Large intestine (tissue), 3 donors: ENCODE measurements at regions not wholly inside any gene's neighbourhood (a gene's known extent, or its start where the extent isn't known, plus 50 kb on each side); places are given as distances from the start of the nearest gene placed in this dataset.

Experiments
- DNase-seq, 2 donors: peaks; one replicate each; pipeline versions ENCODE4 v3.0.0 to v3.0.0-alpha.2; 2013
- H3K27ac ChIP-seq: one replicate; pipeline ENCODE4 v1.5.1; 2013; ENCODE audit warnings: low read length
- H3K27me3 ChIP-seq: 2 replicates; pipeline ENCODE4 v1.6.1; 2013; ENCODE audit warnings: low read length; ENCODE audit not compliant: control insufficient read depth, insufficient read depth
- H3K36me3 ChIP-seq: 2 replicates; pipeline ENCODE4 v1.6.1; 2013; ENCODE audit warnings: low read length; ENCODE audit not compliant: control insufficient read depth, insufficient read depth
- H3K4me1 ChIP-seq: one replicate; pipeline ENCODE4 v1.6.1; 2013; ENCODE audit warnings: low read length; ENCODE audit not compliant: control insufficient read depth, insufficient read depth
- H3K4me3 ChIP-seq: one replicate; pipeline ENCODE4 v1.5.1; 2013; ENCODE audit warnings: low read length
- H3K9me3 ChIP-seq: one replicate; pipeline ENCODE4 v1.6.1; 2013; ENCODE audit warnings: mild to moderate bottlenecking, low read depth, low read length, moderate library complexity; ENCODE audit not compliant: control insufficient read depth
- WGBS: methylation state at CpG from one replicate; pipeline ENCODE4 v1.1.5; 2013; ENCODE audit warnings: low lambda C conversion rate; ENCODE audit not compliant: insufficient coverage; 5-methylcytosine and 5-hydroxymethylcytosine counted together

DNA sequence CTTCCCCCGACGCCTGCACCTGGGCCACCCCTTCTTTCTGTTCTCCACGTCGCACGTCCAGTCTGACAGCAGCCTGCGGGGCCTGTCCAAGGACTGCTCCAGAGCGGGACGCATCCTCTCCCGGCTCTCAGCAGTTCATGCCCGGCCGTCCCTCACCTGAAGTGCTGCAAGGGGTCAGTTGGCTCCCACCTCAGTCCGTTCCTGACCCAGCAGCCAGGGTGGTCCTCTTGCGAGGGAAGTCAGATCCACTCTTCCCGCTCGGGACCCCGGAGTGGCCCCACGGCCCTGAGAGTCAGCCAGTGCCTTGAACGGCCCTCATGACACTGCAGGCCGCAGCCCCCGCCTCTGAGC, 249.7 kb upstream of the IRX4 start:
- no CpG with 5 or more reads among the region's 20 CpGs for WGBS
- H3K27ac ChIP-seq: no peak overlapping the region

DNA sequence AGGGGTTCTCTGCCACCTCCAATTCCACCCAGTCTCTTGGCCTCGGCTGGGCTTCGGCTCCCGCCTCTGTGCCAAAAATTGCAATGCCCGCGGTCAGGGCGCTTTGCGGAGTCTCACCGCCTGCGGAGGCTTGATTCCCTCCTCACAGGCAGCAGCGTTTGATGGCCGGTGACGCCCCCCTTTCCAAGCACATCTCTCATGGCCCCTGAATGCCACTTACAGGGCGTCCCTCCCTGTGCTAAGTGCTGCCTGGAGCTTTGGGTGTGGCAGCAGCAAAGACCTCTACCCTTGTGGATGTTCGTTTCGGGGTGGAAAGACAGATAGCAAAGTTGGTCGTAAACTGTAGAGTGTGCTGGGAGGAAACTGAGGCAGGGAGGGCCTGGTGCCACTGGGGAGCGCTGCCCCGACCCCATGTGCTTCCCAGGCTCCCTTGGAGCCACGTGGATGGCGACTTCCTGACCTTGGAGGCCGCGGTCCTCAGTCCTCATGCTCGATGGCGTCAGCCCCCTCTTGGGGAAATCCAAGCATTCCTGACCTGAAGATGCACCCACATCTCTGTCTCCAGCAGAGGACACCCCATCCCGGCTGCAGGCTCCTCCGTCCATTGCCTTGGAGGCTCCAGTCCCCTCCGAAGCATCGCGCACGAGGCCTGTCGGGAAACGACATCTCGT, 249.2 kb upstream of the IRX4 start:
- Histone ChIP-seq H3K4me1 (no peaks in the 10 kb centered on the region), H3K36me3 (no peaks in the 10 kb centered on the region), H3K9me3 (no peaks in the 10 kb centered on the region), H3K4me3 (no peak overlapping the region), H3K27me3 (no peaks in the 10 kb centered on the region), H3K27ac (no peak overlapping the region)
- no CpG with 5 or more reads among the region's 33 CpGs for WGBS
- no peak for DNase-seq

More for the DNA sequence above, 249.7 kb upstream of the IRX4 start:
- Histone ChIP-seq H3K36me3 (no peaks in the 10 kb centered on the region), H3K4me1 (no peaks in the 10 kb centered on the region), H3K4me3 (no peak overlapping the region), H3K27me3 (no peaks in the 10 kb centered on the region), H3K9me3 (no peaks in the 10 kb centered on the region)
- no peak for DNase-seq

DNA sequence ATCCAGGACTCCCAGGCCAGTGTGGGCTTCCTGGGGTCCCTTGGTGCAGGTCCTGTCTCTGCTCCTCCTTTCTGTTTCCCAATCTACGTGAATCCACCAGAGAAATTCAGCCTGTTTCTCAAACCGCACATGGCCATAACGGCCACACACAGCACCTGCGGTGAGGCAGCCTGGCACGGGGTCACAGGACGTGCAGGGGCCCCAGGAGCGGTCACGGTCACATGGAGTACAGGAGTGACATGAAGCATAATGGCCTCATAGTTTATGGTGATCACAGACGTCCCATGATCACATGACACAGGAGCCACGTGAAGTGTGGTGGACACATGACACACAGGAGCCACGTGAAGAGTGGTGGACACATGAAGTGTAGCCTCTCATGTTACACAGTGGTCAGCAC, 248.5 kb upstream of the IRX4 start:
- Histone ChIP-seq H3K4me1 (no peaks in the 10 kb centered on the region), H3K4me3 (no peak overlapping the region), H3K27me3 (no peaks in the 10 kb centered on the region), H3K27ac (no peak overlapping the region), H3K9me3 (no peaks in the 10 kb centered on the region), H3K36me3 (no peaks in the 10 kb centered on the region)
- no CpG with 5 or more reads among the region's 11 CpGs for WGBS
- DNase-seq: no peak

DNA sequence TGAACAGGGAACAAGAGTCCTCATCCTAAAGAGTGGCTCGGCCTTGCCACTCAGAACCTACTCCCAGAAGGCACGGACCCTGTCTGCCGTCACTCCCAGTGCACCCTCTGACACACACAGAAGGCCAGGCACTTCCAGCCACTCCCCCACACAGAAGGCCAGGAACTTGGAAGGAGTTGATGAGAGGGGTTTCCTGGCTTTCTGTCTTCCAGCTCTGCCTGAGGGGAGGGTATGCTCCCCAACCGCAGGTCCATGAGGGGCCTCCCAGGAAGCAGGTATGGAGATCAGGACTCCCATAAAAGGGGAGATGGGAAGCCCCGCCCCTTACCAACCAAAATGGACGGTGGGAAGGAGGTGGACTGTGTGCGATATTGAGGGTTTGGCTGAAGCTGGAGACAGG, 247.6 kb upstream of the IRX4 start:
- no peaks in the 10 kb centered on the region for H3K9me3 ChIP-seq
- WGBS: no CpG with 5 or more reads among the region's 7 CpGs
- H3K4me3 ChIP-seq: no peak overlapping the region
- no peaks in the 10 kb centered on the region for H3K36me3 ChIP-seq
- no peak for DNase-seq
- H3K27ac ChIP-seq: no peak overlapping the region
- no peaks in the 10 kb centered on the region for H3K27me3 ChIP-seq
- H3K4me1 ChIP-seq: no peaks in the 10 kb centered on the region

DNA sequence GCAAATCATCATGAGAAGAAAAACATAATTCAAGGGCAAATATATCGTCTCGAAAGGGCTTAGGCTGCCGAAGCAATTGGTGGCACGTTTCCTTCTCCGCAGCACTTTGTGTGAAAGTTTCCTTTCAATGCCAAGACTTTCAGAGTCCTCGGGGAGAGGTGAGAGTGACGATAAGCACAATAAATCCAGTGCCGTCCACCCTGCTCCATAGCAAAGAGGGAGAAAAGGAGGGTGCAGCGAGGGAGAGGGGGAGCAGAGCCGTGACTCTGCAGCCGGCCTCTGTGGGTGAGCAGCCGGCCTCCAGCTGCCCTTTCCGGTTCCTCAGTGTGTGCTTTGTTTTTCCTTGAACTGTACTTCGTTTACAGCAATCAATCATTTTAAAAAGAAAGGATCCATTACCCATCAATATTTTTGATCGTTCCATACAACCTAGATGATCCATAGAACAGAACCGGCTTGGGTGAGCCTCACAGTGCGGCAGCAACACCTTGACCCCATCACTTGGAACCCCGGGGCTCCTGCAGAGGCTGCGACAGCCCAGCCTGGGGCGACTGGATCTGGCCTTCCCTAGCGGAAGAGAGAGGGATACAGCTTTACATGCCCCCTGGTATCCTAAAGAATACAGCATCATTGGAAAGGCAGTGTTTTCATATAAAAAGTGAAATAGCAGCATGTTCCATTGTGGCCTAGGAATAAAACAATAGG, 247.0 kb upstream of the IRX4 start:
- Histone ChIP-seq H3K27ac (no peak overlapping the region), H3K9me3 (no peaks in the 10 kb centered on the region), H3K4me3 (no peak overlapping the region), H3K36me3 (no peaks in the 10 kb centered on the region), H3K4me1 (no peaks in the 10 kb centered on the region), H3K27me3 (no peaks in the 10 kb centered on the region)
- DNase-seq: no peak
- 60% methylated on average over 4 of the region's 21 CpGs for WGBS

DNA sequence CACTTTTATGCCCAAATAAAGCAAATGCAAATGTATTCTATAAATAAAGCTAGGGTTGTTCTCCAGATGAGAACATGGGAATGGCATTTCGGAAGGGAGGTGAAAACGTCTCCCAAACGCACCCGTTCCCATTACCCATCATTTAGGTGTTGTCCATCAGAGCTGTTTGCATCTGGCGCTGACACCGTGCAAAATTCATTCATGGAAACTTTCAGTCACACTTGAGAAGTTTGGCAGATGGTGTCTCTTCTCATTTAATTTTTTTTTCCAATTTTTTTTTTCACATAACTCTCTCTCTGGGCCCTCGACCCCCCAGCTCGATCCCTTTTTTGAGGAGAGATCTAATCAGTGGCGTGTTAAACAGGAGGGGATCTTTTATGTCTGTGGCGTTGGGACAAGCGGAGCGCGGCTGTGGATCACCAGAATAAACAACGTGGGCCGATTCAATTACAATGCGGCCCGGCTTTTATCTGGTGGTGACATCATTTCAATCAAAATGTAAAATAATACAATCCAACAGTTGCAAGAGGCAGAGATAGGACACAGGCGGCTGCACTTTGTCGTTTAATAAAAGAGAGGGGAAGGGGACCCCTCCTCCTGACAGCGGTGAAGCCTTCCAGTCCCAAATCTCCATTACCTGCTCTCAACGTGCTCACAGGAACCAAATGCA, 246.1 kb upstream of the IRX4 start:
- WGBS: 63% methylated on average over 2 of the region's 21 CpGs
- Histone ChIP-seq H3K4me1 (no peaks in the 10 kb centered on the region), H3K9me3 (no peaks in the 10 kb centered on the region), H3K36me3 (no peaks in the 10 kb centered on the region), H3K27me3 (no peaks in the 10 kb centered on the region), H3K27ac (no peak overlapping the region), H3K4me3 (no peak overlapping the region)
- no peak for DNase-seq

DNA sequence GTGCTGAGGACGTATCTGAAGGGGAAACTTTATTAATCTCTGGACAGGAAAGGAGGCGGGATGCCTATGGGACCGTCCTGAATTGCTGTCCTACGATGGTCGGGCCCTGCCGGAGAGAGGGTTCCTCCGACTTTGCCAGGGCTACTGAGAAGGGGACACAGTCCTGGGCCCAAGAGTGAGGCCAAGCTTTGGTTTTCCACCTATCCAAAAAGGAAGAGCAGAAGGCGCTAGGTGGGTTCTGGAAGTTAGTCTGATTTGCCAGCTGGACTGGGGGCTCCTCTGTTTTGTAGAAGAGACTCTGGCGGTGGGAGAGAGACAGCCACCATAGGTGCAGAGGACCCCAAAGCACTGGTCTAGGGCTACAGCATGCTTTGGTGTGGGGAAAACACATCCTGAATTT, 243.8 kb upstream of the IRX4 start:
- no peak overlapping the region for H3K4me3 ChIP-seq
- 93% methylated on average over 3 of the region's 9 CpGs for WGBS
- DNase-seq: no peak
- H3K27ac ChIP-seq: no peak overlapping the region
- no peaks in the 10 kb centered on the region for H3K36me3 ChIP-seq
- H3K9me3 ChIP-seq: no peaks in the 10 kb centered on the region
- no peaks in the 10 kb centered on the region for H3K4me1 ChIP-seq
- H3K27me3 ChIP-seq: no peaks in the 10 kb centered on the region

DNA sequence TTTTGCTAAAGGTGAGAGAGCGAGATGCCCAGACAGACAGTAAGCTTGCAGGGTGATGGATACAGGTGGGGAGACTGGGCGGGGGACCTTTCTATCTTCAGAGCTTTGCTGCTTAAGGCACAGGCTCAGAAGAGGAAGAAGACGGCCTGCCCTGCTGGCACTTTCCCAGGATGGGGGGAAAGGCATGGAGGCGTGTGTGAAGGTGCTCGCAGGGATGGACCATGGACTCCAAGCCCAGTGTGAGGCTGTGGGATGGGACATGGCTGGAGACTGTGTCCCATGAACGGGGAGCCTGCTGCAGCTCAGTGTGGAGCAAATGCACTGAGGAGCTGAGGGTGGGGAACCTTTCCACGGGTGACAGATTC, 243.2 kb upstream of the IRX4 start:
- Histone ChIP-seq H3K27me3 (no peaks in the 10 kb centered on the region), H3K36me3 (no peaks in the 10 kb centered on the region), H3K4me1 (no peaks in the 10 kb centered on the region), H3K4me3 (no peak overlapping the region), H3K27ac (no peak overlapping the region), H3K9me3 (no peaks in the 10 kb centered on the region)
- WGBS: no CpG with 5 or more reads among the region's 7 CpGs
- no peak for DNase-seq

DNA sequence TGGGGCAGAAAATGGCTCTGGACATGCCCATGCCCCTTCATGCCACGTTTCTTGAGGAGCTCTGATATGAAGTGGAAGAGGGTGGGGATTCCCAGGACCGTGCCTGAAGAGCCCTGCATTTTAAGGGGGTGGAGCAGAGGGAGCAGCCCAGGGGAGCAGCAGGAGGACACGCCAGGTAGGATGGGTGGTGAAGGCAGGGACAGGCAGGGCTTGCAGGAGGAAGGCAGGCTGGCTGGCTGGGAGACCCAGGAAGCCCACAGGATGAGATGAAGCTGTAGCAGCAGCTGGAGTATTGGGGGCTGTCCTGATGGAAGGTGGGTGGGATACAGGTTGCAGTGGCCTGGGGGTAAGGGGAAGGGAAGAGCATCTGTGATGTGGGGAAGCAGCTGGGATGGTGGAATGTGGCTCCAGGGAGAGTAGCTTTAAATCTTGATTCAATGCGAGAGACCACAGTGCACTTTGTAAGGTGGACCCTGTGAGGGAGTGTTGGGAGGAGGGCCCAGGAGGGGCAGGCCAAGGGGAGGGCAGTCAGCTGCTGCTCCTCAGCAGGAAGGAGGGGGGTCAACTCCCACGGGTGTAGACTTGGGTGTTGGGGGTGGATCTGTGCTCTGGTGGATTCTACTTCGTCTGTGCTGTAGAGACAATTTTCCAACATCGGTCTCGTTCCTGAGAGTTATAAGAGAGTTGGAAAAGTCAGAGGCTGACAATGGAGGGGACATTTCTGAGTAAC, 242.6 kb upstream of the IRX4 start:
- no peak overlapping the region for H3K4me3 ChIP-seq
- no peaks in the 10 kb centered on the region for H3K4me1 ChIP-seq
- no peaks in the 10 kb centered on the region for H3K27me3 ChIP-seq
- H3K9me3 ChIP-seq: no peaks in the 10 kb centered on the region
- no CpG with 5 or more reads among the region's 8 CpGs for WGBS
- no peaks in the 10 kb centered on the region for H3K36me3 ChIP-seq
- no peak overlapping the region for H3K27ac ChIP-seq
- DNase-seq: no peak

DNA sequence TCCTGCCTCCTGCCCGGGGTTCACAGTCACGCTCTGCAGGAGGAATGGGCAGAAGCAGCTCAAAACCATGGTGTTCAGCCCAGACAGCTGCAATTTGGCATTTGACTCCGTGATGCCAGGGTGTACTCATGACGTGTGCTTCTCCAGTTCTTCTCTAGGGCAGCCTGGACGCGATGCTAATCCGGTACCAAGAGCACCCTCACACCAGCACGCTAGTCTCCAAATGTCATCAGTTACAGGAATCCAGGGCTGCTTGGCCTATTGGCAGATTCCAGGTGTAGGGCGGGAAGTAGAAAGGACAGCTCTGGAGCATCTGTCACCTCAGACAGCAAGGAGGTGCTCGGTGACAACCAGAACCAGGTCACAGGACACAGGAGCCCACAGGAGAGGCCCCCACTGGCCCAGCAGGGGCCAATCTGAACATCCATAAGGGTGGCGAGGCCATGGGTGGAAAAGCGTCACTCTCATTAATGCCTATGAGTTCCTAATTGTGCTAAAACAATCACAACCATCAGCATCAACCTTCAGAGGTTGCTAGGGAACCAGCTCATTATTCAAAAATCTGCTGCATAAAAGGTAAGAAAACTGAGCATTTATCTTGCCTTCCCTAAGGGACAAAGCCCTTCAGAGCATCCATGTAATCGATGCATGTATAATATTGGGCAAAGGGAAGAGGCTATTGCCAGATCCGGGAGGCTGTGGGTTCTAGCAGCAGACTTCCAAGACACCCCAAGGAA, 241.9 kb upstream of the IRX4 start:
- Histone ChIP-seq H3K27ac (no peak overlapping the region), H3K4me1 (no peaks in the 10 kb centered on the region), H3K9me3 (no peaks in the 10 kb centered on the region), H3K4me3 (no peak overlapping the region), H3K36me3 (no peaks in the 10 kb centered on the region), H3K27me3 (no peaks in the 10 kb centered on the region)
- DNase-seq: no peak
- no CpG with 5 or more reads among the region's 14 CpGs for WGBS
